ENCODE measurements at regions not wholly inside any gene's neighbourhood (a gene's known extent, or its start where the extent isn't known, plus 50 kb on each side); places are given as distances from the start of the nearest gene placed in this dataset.

GRCh38 chr6:119661078-119661477 is 311.5 kb upstream of the MAN1A1 start:
- no peak for TF ChIP-seq CTCF (IDR thresholded peaks at IDR 0.05; ENCODE audit: insufficient read depth, low read length)
- no peak for TF ChIP-seq GABPA (IDR thresholded peaks at IDR 0.05; ENCODE audit: low read depth)
- no peak for TF ChIP-seq POLR2AphosphoS5 (IDR thresholded peaks at IDR 0.05; ENCODE audit: low read depth)

All from HL-60 (cell line).